HG03558 (cell line): ENCODE measurements at regions not wholly inside any gene's neighbourhood (a gene's known extent, or its start where the extent isn't known, plus 50 kb on each side); places are given as distances from the start of the nearest gene placed in this dataset.
"Not testable (repeated sequence)": the region's sequence is repeated elsewhere in the genome, so short reads cannot be mapped to it uniquely, and the experiment has no call there.

Experiments used
- ATAC-seq: cut with Tn5 transposase; IDR thresholded peaks from one replicate; pipeline ENCODE4 v1.9.1; 2021; ENCODE audit warnings: moderate number of reproducible peaks; ENCODE audit not compliant: unreplicated experiment; ENCODE audit errors: extremely low read depth

DNA sequence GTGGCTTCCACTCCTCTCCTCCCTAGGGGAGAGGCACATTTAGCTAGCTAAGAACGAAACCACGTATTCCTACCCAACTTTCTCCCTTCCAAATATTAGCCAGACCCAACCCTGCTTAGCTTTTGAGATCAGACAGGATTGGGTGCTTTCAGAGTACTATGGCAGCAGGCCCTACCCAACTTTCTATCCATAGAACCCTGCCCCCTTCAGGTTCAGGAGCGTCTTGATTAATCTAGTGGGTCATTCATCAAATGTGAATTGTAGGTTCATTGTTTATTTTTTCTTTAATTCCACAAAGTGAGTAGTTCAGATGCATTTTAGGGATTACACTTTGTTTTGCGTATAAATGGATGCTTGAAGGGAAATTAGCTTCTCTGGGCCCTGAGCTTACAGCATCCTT lies 188.3 kb downstream of the MIB1 start:
- no peak for ATAC-seq

DNA sequence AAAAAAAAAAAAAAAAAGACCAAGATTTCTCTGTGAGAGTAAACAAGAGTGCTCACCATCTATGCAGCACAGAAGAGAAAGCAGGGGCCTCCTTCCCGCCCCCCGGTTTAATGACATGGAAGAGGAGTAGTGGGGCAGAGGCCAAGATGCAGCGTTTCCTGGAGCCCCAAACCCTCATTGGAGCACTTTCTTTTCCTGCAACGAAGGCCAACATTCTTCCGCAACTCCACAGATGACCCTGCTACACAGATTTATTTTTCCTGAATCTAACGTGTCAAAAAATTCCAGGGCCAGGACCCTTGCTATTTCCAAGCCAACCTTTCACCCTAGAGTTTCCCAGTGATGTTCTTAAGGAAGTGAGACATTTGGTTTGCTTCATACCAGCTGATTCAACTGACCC lies 189.6 kb downstream of the MIB1 start:
- ATAC-seq = no peak

DNA sequence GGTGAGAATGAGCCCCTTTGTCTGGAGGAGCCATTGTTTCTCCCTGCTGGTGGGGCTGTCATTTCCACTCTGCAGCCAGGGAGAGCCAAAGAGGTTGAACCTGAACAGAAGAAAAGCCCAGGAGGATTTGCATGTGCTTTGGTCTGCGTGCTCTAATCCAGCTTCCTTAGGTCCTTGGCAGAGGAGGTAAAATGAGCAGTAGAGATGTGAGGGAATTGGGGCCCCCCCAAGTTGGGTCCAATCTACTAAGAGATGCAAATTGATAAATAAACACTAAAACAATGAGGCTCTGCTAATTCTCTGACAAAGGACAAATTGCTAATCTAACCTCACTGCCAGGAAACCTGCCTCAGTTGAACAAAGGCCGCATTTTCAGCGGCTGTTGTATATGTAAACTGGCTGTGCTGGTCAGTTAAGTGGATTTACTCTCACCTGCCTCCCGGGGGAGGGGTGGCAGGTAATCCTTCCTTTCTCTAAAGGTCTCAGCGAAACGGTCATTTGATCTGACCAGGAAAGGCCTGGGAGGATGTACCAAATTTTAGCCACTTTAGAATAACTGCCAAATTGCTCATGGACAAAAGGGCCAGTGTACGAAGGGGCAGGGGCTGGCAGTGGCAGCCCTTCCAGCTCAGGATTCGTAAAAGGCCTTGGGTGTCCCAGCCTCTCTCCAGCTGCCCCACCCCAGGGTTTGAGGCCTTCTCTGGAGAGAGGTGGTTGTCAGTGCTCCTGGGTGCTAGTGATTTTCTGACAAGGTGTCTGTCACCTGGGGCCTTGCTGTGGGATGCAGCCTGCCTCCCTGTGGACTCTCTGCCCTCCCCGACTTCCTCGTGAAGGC lies 193.6 kb downstream of the MIB1 start:
- no peak for ATAC-seq

DNA sequence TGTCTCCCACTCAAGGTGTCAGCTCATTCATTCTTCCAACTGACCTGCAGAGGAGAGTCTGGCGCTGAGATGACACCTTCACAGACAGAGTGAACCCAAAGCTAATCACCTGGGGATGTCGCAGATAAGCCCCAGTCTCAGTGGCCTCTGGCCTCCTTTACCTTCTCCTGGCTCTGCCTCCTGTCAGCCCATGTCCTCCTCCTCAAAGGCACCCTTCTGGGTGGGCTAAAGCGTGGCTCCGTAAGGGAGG lies 194.1 kb downstream of the MIB1 start:
- no peak for ATAC-seq

DNA sequence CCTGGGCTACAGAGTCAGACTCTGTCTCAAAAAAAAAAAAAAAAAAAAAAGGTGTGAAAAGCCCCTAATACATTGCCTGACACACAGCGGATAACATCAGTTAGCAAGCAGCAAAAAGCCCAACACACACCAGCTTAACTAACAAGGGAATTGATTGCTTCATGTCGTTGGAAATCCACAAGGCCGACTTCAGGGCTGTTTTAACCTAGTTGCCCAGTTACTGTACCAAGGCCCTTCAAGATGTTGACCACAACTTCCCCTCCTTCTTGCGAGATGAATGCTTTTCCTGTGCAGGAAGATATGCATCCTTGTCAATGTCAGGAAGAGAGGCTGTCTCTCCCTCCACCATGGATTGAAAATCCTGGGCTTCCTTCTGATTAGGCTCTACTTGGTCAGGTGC lies 202.9 kb downstream of the MIB1 start:
- no peak for ATAC-seq

DNA sequence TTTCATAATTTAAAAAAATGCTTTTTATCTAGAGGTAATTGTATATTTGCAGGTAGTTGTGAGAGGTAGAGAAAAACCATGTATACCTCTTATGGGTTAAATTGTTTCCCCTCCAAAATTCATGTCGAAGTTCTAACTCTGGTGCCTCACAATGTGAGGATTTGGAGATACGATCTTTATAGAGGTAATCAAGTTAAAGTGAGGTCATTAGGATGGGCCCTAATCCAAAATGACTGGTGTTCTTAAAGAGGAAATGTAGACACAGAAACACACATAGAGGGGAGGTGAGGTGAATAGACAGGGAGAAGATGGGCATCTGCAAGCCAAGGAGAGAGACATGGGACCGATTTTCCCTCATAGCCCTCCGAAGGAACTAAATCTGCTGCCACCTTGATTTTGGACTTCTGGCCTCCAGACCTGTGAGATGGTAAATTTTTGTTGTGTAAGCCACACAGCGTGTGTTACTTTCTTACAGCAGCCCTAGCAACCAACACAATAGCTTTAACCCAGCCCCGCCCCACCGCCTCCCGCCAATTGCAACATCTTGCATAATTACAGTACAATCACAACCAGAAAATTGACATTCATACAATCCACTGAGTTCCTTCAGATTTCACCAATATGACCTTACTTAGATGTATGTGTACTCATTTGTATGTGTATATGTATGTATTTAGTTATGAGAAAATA lies 208.9 kb downstream of the MIB1 start:
- no peak for ATAC-seq

DNA sequence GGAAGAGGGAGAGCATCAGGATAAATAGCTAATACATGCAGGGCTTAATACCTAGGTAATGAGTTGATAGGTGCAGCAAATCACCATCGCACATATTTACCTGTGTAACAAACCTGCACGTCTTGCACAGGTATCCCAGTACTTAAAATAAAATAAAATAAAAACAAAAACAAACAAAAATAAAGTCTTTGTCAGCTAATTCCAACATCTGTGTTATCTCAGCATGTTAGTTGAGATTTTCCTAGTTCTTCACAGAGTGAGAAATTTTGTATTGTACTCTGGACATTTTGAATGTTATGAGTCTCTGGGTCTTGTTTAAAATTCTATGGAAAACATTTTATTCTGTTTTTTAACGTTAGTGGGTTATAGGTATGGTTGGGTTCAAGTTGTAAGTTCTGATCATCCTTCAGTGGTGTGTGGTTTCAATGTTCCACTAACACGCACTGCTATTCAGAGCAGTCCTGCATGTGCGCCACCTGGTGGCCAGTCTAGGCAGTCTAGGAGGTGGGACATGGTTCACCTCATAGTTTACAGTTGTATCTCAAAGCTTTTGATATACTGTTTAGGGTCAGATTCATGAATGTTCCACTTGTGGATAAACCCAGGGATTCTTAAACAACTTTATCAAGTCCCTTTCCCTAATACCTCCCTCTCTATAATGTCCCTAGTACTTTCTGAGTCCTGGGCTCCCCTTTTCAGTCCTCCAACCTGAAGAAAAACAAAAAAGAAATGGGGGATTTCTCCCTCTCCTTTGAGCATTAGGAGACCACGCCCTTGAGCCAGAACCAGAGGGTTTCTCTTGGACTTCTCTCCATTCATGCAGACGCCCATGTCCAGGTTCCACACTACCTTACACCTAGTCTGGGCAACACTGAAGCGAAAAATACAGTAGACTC lies 213.4 kb upstream of the GATA6 start:
- peak; percentile 59 for ATAC-seq

DNA sequence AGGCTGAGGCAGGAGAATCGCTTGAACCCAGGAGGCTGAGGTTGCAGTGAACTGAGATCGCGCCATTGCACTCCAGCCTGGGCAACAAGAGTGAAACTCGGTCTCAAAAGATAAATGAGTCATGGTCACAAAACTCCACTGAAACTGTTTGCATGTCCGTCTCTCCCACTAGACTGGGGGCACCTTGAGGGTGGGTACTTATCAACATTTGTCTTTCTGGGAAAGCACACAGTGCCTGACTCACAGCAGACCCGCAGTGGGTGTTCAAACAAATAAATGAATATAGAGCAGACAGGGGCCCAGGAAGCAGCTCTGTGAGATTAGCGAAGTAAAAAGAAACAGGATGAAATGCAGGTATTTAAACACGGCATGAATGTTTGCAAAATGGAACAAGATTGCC lies 211.1 kb upstream of the GATA6 start:
- no peak for ATAC-seq

DNA sequence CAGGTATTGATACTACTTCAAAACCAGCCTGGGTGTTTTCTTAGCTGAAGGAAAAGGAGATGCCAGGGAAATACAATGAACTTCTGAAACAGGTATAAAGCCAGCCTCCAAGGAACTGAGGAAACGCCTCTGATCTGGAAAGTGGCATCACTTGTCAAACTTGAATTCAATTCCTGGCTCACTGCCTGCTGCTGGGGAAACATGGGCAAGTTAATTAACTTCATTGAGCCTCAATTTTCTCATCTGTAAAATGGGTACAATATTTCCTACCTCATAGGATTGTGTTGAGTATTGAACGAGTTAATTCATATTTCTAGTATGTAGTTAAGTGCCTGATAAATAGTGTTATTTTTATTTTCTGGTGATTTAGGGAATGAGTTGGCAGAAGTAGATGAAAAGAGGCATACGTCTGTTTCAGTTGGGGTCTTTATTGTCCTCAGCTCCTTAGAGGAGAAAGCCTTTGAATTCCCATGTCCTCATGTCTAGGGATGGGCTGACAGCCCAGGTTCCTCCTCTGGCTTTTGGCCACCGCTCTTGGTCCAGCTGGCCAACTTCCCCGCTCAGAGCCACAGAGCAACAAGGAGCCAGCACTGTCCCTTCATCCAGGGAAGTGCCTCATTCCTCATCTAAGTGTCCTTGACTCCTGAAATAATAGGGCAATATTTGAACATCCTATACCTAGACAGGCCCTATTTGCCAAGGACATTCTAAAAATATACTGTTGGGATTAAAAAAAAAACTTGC lies 210.5 kb upstream of the GATA6 start:
- ATAC-seq = no peak

DNA sequence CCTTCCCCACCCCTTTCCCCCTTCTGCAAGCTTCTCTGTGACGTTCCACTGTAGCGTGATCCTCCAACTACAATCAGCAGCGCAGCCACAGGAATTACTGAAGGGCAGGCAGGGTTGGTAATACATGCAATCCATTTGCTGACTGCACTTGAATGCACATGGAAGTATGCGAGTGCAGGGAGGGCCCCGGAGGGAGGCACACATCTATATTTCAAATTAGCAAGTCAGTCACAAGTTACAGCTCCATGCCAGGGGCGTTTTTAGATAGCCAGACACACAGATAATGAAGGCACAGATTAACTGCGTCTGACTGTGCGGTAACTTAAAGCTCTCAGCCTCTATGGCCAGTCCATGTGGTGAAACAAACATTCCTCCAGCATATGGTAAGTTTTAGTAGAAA lies 209.2 kb upstream of the GATA6 start:
- no peak for ATAC-seq

DNA sequence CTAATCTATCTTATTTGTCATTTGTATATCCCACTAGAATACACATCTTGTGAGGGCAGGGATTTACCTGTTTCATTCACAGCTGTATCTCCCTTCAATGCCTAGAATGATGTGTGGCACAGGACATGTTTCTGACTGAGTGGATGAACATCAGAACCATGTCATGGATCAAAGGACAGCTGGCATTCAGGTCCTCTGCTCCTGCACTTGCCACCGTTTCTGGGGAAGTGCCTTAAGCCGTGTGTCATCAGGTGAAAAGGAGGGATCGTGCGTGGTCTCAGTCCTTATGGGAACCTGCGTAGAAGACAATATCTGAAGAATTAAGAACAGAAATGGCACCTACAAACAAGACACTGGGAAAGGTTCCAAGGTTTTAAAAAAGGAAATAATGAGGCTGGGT lies 206.1 kb upstream of the GATA6 start:
- no peak for ATAC-seq

DNA sequence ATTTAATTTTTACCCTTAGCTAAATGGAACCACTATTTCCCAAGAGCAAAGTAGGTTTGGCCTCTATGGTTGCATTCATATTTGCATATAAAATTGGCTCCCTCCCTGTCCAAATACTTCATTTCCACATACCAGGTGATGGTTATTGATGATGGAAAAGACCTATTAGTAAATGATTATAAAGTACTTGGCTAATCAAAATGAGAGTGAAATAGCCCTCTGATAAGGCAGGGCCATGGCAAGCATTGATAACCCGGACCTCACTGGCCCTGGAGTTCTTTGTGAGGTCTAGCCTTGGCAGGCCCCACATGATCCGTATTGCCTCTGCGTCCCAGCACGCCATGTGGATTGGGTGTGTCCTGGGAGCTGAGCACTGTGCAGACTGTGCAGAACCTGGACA lies 201.1 kb upstream of the GATA6 start:
- no peak for ATAC-seq

DNA sequence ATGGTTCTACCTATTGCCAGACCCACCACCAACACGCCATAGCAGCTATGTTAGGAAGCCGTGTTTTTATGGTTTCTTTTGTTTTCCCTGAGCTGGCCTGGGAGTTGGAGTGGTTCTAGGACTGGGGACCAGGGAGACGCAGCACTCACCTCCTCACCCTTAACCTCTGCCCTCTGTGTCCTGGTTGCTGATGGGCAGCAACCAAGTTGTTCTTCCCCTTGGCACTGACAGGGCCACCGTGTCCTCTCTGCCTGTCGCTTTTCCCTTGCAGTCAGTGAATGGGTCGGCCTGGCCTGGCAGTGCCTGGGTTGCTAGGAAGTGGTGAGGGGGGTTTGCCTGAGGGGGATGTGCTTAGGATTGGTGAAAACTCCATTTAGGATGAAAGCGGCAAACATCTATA lies 197.1 kb upstream of the GATA6 start:
- ATAC-seq = no peak

DNA sequence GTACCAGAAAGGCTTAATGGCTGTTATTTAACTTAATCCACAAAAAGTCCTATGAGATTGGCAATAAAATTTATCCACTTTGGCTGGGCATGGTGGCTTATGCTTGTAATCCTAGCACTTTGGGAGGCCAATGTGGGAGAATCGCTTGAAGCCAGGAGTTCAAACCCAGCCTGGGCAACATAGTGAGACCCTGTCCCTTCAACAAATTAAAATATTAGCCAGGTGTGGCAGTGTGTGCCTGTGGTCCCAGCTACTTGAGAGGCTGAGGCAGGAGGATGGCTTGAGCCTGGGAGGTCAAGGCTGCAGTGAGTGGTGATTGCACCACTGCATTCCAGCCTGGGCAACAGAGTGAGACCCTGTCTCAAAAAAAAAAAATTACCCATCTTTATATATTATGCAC lies 193.4 kb upstream of the GATA6 start:
- not testable (repeated sequence) for ATAC-seq

DNA sequence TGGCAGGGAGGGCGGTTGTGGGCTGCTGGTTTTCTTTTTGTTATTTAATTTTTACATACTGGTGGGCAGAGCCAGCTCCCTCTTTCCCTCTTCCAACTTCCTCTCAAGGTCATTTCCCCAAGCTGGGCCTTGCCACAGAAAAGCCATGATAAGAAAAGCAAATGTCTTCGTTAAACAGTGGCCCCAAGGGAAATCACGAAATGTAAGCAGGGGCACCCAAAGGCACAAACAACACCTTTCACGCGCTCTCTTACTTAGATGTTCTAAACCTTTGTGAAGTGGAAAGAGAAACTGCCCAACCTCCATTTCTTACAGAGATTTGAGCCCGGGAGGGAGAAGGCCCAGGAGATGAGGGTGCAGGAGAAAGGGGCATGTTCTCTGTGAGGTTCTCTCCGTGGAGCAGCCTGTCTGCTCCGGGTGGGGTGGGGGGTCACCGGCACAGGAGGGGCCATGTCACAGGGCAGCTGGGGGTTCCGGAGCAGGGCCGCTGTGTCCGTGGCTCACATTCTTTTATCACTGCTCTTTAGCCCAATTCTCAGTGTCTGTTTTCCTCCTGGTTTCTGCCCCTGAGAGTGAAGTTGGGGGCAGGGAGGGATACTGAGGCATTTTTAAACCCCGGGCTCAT lies 190.7 kb upstream of the GATA6 start:
- no peak for ATAC-seq

DNA sequence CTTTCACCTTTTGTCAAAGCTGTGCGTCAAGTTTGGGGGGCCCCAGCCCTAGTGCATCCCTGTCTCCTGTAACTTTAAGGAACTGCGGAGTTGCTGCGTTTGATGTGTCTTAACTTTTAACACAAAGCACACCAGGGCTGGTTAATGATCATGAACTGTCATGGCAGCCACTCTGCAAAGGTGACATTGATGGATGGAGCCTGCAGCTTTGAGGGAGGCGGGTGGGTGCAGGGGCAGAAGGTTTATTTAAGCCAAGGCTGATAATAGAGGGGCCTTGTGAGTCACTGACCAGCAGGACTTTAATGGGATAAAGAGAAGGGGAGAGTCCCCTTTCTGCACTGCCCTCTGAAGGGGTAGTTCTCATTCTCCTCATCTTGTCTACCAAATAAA lies 190.2 kb upstream of the GATA6 start:
- no peak for ATAC-seq

DNA sequence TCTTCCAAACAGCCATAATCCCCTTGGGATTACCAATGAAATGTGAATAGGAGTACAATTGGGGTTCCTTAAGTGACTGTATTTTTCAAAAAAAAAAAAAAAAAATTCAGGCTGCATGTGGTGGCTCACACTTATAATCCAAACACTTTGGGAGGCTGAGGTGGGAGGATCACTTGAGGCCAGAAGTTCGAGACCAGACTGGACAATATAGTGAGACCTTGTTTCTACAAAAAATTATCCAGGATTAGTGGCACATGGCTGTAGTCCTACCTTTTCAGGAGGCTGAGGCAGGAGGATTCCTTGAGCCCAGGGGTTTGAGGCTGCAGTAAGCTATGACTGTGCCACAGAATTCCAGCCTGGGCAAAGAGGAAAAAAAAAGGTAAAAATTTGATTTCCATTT lies 189.6 kb upstream of the GATA6 start:
- no peak for ATAC-seq

DNA sequence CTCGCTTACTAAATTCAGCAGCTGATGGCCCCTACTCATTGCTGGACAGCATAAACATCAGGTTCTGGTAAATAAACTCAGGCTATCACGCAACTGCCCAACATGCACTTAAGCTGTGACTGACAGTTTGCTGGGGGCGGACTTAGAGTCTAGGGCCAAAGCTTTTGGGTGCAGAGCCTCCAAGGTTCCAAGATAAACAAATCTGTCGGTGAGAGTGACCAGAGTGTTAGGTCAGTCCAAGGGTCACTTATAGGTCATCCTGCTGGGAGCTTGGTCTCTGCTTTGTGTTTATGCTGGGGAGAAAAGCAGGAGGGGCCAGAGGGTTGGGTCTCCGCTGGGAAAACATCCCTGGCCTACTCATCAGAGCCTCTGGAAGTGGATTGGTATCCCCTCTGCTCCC lies 188.6 kb upstream of the GATA6 start:
- ATAC-seq = no peak

DNA sequence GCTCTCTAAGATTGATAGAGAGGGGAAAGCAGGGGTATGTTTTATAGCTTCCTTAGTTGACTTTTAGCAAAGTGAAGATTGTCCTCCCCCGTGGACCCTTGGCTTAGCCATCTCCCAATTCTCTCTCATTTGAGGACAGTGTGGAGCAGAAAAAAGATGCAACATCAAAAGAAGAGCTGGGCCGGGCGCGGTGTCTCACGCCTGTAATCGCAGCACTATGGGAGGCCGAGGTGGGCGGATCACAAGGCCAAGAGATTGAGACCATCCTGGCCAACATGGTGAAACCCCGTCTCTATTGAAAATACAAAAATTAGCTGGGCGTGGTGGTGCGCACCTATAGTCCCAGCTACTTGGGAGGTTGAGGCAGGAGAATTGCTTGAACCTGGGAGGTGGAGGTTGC lies 187.9 kb upstream of the GATA6 start:
- not testable (repeated sequence) for ATAC-seq

DNA sequence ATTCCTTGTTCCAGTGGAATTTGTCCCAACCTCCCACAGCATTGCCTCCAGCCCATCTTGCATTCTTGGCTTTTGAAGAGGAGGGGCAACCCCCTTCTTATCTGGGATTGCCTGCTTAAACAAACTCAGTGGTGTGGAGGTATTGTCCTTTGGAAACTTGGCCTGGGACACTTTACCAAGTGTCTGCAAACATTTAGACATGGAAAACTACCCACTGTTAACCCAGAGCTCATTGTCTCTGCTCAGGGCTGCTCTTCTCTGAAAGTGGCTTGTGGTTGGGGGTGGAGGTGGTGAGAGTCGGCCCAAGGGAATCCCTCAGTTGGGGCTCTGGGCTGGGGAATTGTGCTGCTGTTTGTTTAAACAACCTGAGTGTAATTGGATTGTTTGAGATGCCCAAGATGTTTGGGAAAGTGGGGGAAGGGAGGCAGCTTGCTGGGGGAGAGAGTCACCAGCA lies 178.3 kb upstream of the GATA6 start:
- ATAC-seq = no peak
